ENCODE measurements at regions not wholly inside any gene's neighbourhood (a gene's known extent, or its start where the extent isn't known, plus 50 kb on each side); places are given as distances from the start of the nearest gene placed in this dataset.

DNA sequence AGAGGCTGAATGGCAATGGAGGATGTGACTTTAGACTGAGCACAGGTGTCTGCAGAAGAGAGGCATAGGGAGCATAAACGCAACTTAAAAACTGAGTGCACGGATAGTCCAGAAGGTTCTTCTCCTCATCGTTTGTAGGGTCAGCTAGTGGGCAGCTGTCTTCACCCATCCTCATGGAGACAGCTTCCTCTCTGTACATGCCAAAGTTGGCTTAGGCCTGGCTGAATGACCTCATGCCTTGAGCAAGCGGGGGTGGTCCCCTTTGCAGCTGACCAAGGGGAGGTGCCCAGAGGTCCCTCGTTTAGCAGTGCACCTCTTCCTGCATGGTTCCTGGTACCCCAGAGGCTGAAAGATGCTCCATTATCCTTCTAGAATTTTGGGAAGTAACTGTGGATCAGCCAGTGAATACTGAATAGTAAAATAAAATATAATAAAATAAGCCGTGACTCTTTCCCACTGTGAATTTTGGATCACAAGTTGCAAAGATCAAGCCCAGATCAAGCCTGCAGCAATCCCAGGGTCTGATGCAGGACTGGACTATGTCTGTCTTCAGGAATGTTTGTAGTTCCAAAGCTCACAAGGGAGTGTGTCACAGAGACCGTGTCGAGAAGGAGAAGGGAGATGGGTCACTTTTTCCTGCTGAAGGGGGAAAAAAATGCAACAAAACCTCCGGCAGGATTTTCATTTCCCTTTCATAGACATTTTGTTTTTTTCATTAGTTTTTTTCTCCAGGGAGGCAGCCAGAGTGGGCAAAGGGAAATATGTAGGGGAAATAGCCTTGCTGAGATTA is 295.3 kb upstream of the MKI67 start:
- H3K27me3 ChIP-seq (ENCODE audit: insufficient read depth), result no peaks in the 10 kb centered on the region
- TF ChIP-seq RXRA (IDR thresholded peaks at IDR 0.05; ENCODE audit: borderline replicate concordance, low read depth) (no peak), MEF2A (IDR thresholded peaks at IDR 0.05; ENCODE audit: borderline replicate concordance, low read depth) (no peak), YY1 (IDR thresholded peaks at IDR 0.05; ENCODE audit: low read depth) (no peak)
- H3K4me1 ChIP-seq (ENCODE audit: control insufficient read depth in 1 of 2, insufficient read depth in 2 of 2, low read depth in 1 of 2, low read length in 1 of 2), result no peaks in the 10 kb centered on the region
- 34% methylated on average over 9 of the region's 9 CpGs for WGBS (ENCODE audit: low lambda C conversion rate)
- no peaks in the 10 kb centered on the region for H3K9me3 ChIP-seq
- no peaks in the 10 kb centered on the region for H3K36me3 ChIP-seq (replicated peaks in 1 of 2; ENCODE audit: control insufficient read depth in 1 of 2, insufficient read depth in 2 of 2, low read length in 1 of 2)
- no peak overlapping the region for H3K4me3 ChIP-seq (ENCODE audit: low read depth in 2 of 2, low read length in 1 of 2)
- H4K20me1 ChIP-seq (ENCODE audit: insufficient read depth), result no peaks in the 10 kb centered on the region
- no peak overlapping the region for H2AFZ ChIP-seq (ENCODE audit: low read depth)
- DNase-seq, result no peak
- H3K9me2 ChIP-seq, result no peaks in the 10 kb centered on the region
- CTCF ChIA-PET, result interaction anchor here (1.5 kb wide), 1 partner anchor 106 kb away, joined by 3 read pairs; no protein-coding TSS in a partner anchor
- no peak overlapping the region for H3K4me2 ChIP-seq
- H3K9ac ChIP-seq, result no peak overlapping the region
- H3K27ac ChIP-seq (ENCODE audit: low read depth in 2 of 2, low read length in 1 of 2), result no peak overlapping the region
- POLR2A ChIA-PET, result no interaction called here
- no peaks in the 10 kb centered on the region for H3F3A ChIP-seq (replicated peaks; ENCODE audit: insufficient read depth)
- no peaks in the 10 kb centered on the region for H3K79me2 ChIP-seq (ENCODE audit: insufficient read depth)

- no peaks in the 10 kb centered on the region for H3K27me3 ChIP-seq (ENCODE audit: insufficient read depth)
- H2AFZ ChIP-seq (ENCODE audit: low read depth), result no peak overlapping the region
- H3K4me2 ChIP-seq, result no peak overlapping the region
- no peaks in the 10 kb centered on the region for H3K36me3 ChIP-seq (replicated peaks in 1 of 2; ENCODE audit: control insufficient read depth in 1 of 2, insufficient read depth in 2 of 2, low read length in 1 of 2)
- ChIA-PET POLR2A (no interaction called here), CTCF (interaction anchor here (1.5 kb wide), 1 partner anchor 105 kb away, joined by 3 read pairs; no protein-coding TSS in a partner anchor)
- no peaks in the 10 kb centered on the region for H3K9me3 ChIP-seq
- whole genome bisulfite sequencing (ENCODE audit: low lambda C conversion rate), result 32% methylated on average over 13 of the region's 13 CpGs
- no peak for DNase-seq
- no peak for TF ChIP-seq MAX (IDR thresholded peaks at IDR 0.05; ENCODE audit: low read depth)
- no peak for TF ChIP-seq EP300 (IDR thresholded peaks at IDR 0.05; ENCODE audit: borderline replicate concordance in 1 of 2, low read depth in 1 of 2, low read length in 1 of 2)
- TF ChIP-seq RFX5 (IDR thresholded peaks at IDR 0.05; ENCODE audit: low read length), result no peak
- no peak for TF ChIP-seq SIN3A (IDR thresholded peaks at IDR 0.05; ENCODE audit: borderline replicate concordance, low read depth, low read length)
- no peak for TF ChIP-seq USF2 (IDR thresholded peaks at IDR 0.05; ENCODE audit: borderline replicate concordance, low read depth, low read length)
- no peak for TF ChIP-seq TEAD4 (IDR thresholded peaks at IDR 0.05; ENCODE audit: borderline replicate concordance, insufficient read depth)
- TF ChIP-seq, protein P1, sequence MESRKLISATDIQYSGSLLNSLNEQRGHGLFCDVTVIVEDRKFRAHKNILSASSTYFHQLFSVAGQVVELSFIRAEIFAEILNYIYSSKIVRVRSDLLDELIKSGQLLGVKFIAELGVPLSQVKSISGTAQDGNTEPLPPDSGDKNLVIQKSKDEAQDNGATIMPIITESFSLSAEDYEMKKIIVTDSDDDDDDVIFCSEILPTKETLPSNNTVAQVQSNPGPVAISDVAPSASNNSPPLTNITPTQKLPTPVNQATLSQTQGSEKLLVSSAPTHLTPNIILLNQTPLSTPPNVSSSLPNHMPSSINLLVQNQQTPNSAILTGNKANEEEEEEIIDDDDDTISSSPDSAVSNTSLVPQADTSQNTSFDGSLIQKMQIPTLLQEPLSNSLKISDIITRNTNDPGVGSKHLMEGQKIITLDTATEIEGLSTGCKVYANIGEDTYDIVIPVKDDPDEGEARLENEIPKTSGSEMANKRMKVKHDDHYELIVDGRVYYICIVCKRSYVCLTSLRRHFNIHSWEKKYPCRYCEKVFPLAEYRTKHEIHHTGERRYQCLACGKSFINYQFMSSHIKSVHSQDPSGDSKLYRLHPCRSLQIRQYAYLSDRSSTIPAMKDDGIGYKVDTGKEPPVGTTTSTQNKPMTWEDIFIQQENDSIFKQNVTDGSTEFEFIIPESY (IDR thresholded peaks at IDR 0.05; ENCODE audit: borderline replicate concordance, low read depth), result no peak
- no peak for TF ChIP-seq CHD2 (IDR thresholded peaks at IDR 0.05; ENCODE audit: low read length, partially characterized antibody)
- no peak for TF ChIP-seq FOXJ3 (CRISPR knock-in tag; IDR thresholded peaks at IDR 0.05)
- TF ChIP-seq USF1 (IDR thresholded peaks at IDR 0.05; ENCODE audit: borderline replicate concordance, low read depth), result no peak
- no peak for TF ChIP-seq NFIC (IDR thresholded peaks at IDR 0.05; ENCODE audit: borderline replicate concordance)
- no peak for TF ChIP-seq NRF1 (IDR thresholded peaks at IDR 0.05; ENCODE audit: low read depth, low read length)
- TF ChIP-seq RAD21 (IDR thresholded peaks at IDR 0.05; ENCODE audit: low read length), result no peak
- TF ChIP-seq FOXM1 (IDR thresholded peaks at IDR 0.05; ENCODE audit: low read depth), result no peak
- TF ChIP-seq GATA2 (CRISPR knock-in tag; IDR thresholded peaks at IDR 0.05), result no peak
- H3F3A ChIP-seq (replicated peaks; ENCODE audit: insufficient read depth), result no peaks in the 10 kb centered on the region
- H3K9ac ChIP-seq, result no peak overlapping the region
- no peak overlapping the region for H3K4me3 ChIP-seq (ENCODE audit: low read depth in 2 of 2, low read length in 1 of 2)
- H3K79me2 ChIP-seq (ENCODE audit: insufficient read depth), result no peaks in the 10 kb centered on the region
- no peak overlapping the region for H3K27ac ChIP-seq (ENCODE audit: low read depth in 2 of 2, low read length in 1 of 2)
- H4K20me1 ChIP-seq (ENCODE audit: insufficient read depth), result no peaks in the 10 kb centered on the region
- H3K4me1 ChIP-seq (ENCODE audit: control insufficient read depth in 1 of 2, insufficient read depth in 2 of 2, low read depth in 1 of 2, low read length in 1 of 2), result no peaks in the 10 kb centered on the region
- H3K9me2 ChIP-seq, result no peaks in the 10 kb centered on the region
Observed at GRCh38 chr10:128422190-128422589, 296.0 kb upstream of the MKI67 start.
